ENCODE measurements at regions not wholly inside any gene's neighbourhood (a gene's known extent, or its start where the extent isn't known, plus 50 kb on each side); places are given as distances from the start of the nearest gene placed in this dataset.
"Not testable (repeated sequence)": the region's sequence is repeated elsewhere in the genome, so short reads cannot be mapped to it uniquely, and the experiment has no call there.

DNA sequence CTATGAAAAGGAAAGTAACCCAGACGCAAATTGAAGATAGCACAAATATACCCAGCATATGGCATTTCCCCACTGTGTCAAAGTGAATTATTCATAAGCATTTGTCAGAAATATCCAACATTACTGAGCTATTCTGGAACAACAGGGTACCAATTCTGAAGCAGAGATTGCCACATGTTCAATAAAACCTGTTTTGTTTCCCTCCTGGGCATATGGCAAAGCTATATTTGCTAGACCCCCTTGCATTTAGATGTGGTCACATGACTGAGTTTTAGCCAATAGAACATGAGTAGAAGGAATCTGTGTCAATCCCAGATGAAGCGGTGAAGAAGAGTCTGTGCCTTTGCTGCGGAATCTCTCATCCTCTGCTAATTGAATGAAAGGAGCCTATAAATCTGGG, 296.4 kb upstream of the DLGAP1 start:
- Mint-ChIP-seq H3K36me3 (ENCODE audit: low read depth) (no peaks in the 10 kb centered on the region), H3K4me3 (no peak overlapping the region), H3K9me3 (peaks cover 53% of the 10 kb centered on the region), H3K27me3 (no peaks in the 10 kb centered on the region), H3K27ac (no peak overlapping the region), H3K4me1 (ENCODE audit: low read depth) (no peaks in the 10 kb centered on the region)
- intact Hi-C loops (cut with micrococcal nuclease) = no loop called here

DNA sequence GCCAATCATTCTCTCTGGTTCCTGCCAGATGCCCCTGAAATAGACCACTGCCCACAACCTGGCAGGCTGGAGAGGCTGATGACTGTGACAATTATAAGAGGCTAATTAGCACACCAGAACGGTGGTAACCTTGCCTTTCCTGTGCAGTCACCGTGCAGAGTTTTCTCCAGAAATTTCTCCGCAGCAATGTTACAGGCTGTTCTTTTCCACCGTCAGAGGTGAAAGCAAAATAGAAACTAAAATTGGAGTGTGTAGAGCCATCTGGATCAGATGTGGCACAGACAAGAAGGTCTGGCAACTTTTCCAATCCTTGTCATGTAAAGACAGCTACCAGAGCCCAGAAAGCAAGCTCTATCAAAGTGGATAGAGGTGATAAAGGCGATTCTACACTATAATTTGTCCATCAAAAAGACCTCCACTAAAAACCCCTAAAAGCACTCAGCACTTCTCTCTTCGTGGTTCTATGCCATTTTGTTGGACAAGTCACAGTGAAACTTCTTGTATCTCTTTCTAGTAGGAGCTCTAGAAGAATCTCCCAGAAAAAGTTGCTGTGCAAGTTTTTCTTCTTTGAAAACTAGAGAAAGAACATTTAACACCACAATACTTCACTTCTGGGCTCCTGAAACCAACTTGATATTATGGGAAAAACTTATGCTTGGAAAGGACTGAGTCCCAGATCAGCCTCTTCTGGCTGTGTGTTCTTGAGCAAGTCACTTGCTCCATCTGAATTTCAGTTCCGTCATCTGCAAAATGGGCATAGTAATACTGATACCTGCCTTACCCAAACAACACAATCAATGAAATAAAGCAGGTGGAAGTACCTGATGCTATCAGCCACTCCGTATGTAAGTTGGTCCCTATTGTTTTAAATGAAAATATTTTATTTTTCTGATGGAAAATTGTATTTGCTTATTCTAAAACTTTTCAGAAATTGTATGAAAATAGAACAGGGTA, 295.6 kb upstream of the DLGAP1 start:
- H3K9me3 Mint-ChIP-seq = peaks cover 51% of the 10 kb centered on the region
- H3K4me1 Mint-ChIP-seq (ENCODE audit: low read depth) = no peaks in the 10 kb centered on the region
- H3K4me3 Mint-ChIP-seq = no peak overlapping the region
- no peaks in the 10 kb centered on the region for H3K27me3 Mint-ChIP-seq
- intact Hi-C loops (cut with micrococcal nuclease) = no loop called here
- no peaks in the 10 kb centered on the region for H3K36me3 Mint-ChIP-seq (ENCODE audit: low read depth)
- H3K27ac Mint-ChIP-seq = no peak overlapping the region

DNA sequence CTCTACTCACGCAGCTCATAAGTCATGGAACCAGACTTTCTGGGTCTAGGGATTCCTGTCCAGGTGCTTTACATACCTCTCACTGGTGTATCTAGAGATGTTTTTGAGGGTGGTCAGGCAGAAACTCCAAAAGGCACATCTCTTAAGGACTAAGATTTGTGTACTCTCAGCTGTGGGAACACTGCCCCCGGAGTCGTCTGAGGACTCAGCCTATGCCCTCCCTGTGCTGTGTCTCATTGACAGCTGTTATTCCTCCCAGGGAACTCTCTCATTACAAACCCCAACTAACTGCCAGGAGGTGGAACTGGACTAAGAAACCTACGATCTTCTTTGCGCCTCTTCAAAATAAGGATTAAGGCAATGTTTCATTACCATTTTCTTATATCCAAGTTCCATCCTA, 293.9 kb upstream of the DLGAP1 start:
- Mint-ChIP-seq H3K36me3 (ENCODE audit: low read depth) (no peaks in the 10 kb centered on the region), H3K9me3 (peaks cover 61% of the 10 kb centered on the region), H3K27ac (no peak overlapping the region), H3K4me3 (no peak overlapping the region), H3K27me3 (no peaks in the 10 kb centered on the region), H3K4me1 (ENCODE audit: low read depth) (no peaks in the 10 kb centered on the region)
- intact Hi-C loops (cut with micrococcal nuclease) = no loop called here

DNA sequence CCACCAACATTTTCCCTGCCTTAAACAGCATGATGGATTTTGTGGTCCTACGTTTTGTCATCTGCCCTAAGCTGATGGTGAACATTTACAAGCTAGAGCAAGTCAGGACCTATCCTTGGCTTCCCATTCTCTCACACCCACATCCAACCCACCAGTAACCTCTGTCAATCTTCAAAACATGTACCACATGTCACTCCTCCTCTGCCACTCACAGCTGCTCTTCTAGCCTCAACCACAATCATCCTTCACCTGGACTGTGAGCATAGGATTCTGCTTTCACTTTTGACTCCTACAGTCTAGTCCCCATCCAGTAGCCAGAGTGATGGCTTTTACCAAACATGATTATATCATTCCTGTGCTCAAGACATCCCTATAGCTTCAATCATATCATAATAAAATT, 279.8 kb upstream of the DLGAP1 start:
- Mint-ChIP-seq H3K4me1 (ENCODE audit: low read depth) (no peaks in the 10 kb centered on the region), H3K9me3 (peaks cover 54% of the 10 kb centered on the region), H3K27ac (no peak overlapping the region), H3K4me3 (no peak overlapping the region), H3K27me3 (no peaks in the 10 kb centered on the region), H3K36me3 (ENCODE audit: low read depth) (no peaks in the 10 kb centered on the region)
- intact Hi-C loops (cut with micrococcal nuclease) = no loop called here

DNA sequence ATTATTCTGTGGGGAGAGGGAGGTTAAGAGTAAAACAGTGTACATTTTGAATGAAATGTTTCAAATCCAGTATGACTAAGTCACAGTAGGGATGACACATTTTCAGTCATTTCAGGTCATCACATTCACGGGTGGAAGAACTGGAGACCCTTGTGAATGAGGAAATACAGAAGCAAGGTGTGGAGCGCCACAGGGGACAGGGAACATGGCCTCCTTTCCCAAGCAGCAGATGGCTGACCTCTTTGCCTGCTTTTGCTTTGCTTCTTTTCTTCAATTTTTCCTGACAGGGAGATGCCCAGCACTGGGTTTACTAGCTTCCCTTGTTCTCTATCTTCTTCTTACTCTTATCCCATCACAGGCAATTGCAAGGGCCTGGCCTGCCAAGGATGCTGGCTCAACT, 278.9 kb upstream of the DLGAP1 start:
- no peak overlapping the region for H3K4me3 Mint-ChIP-seq
- H3K9me3 Mint-ChIP-seq = peaks cover 49% of the 10 kb centered on the region
- H3K4me1 Mint-ChIP-seq (ENCODE audit: low read depth) = no peaks in the 10 kb centered on the region
- no peak overlapping the region for H3K27ac Mint-ChIP-seq
- no peaks in the 10 kb centered on the region for H3K27me3 Mint-ChIP-seq
- intact Hi-C loops (cut with micrococcal nuclease) = no loop called here
- no peaks in the 10 kb centered on the region for H3K36me3 Mint-ChIP-seq (ENCODE audit: low read depth)

DNA sequence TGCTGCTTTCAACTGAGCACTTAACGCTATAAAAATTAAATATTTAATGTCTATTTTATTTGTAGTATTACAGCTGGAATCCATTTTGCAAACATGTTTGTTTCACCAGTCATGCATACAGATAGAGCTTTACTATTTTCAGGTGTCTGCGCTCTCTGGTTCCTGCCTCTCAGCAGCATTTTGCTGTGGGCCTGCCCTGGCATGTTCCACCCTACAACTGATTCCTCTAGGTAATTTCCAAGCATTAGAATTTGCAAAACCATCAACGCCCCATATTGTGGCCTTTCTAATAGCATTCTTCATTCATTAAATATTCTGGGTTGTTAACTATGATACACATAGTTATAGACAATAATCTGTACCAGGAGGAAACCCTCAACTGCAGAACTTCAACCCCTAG, 266.4 kb upstream of the DLGAP1 start:
- H3K4me1 Mint-ChIP-seq (ENCODE audit: low read depth) = no peaks in the 10 kb centered on the region
- peaks cover 19% of the 10 kb centered on the region for H3K9me3 Mint-ChIP-seq
- no peaks in the 10 kb centered on the region for H3K27me3 Mint-ChIP-seq
- no peaks in the 10 kb centered on the region for H3K36me3 Mint-ChIP-seq (ENCODE audit: low read depth)
- no peak overlapping the region for H3K4me3 Mint-ChIP-seq
- no peak overlapping the region for H3K27ac Mint-ChIP-seq
- intact Hi-C loops (cut with micrococcal nuclease) = no loop called here

DNA sequence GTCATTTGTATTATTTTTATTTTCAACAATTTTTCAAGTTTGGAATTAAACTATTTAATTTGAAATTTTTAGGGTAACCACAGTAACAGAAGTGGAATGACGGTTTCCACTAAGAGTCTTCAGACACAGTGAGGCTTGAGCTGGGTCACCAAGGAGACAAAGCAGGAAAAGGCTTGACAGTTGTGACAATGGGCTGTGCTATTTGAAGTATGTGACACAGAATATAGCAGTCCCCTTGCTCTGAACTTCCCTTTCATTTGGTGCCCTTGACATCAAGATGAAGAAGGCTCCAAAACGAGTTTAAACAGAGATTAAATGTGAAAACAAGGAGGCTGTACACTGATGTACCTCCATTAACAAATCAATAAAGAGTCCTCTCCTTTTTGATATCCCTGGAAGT, 265.4 kb upstream of the DLGAP1 start:
- Mint-ChIP-seq H3K9me3 (peaks cover 19% of the 10 kb centered on the region), H3K36me3 (ENCODE audit: low read depth) (no peaks in the 10 kb centered on the region), H3K27me3 (no peaks in the 10 kb centered on the region), H3K27ac (no peak overlapping the region), H3K4me1 (ENCODE audit: low read depth) (no peaks in the 10 kb centered on the region), H3K4me3 (no peak overlapping the region)
- intact Hi-C loops (cut with micrococcal nuclease) = no loop called here

DNA sequence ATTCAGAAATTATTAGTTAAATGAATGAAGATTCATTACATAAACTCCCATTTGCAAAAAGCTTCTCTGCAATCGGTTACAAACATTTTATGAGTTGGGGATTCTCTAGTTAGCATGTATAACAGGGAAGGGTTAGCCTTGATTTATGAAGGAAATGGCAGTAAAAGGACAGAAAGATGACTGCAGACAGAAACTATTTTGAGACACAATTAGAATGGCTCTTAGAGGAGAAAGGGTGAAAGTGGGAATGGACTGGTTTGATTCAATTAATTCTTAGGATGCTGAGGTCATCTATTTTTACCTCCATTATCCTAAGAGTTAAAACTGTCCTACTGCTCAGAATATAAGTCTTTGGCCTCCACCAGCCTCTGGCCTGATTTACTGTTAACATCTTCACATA, 250.8 kb upstream of the DLGAP1 start:
- H3K4me1 Mint-ChIP-seq (ENCODE audit: low read depth) = no peaks in the 10 kb centered on the region
- no peaks in the 10 kb centered on the region for H3K36me3 Mint-ChIP-seq (ENCODE audit: low read depth)
- intact Hi-C loops (cut with micrococcal nuclease) = no loop called here
- peaks cover 8% of the 10 kb centered on the region for H3K9me3 Mint-ChIP-seq
- no peaks in the 10 kb centered on the region for H3K27me3 Mint-ChIP-seq
- H3K27ac Mint-ChIP-seq = no peak overlapping the region
- H3K4me3 Mint-ChIP-seq = no peak overlapping the region

DNA sequence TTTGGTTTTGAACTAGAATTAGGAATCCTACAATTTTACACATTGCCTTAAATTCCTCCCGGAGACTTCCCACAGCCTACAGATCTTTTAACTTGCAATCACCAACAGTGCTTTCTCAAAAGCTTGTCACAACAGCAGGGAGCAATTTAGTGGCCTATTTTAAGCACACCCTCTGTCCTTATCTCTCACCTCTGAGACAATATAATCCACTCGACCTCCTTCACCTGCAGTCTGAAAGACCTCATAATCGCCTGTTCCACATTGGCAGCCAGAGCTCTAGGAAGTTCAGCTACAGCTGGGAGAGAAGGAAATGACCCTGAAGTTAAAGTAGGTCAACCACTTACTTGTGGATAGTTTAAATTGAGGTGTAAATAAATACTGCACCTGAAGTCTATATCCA, 249.7 kb upstream of the DLGAP1 start:
- H3K27me3 Mint-ChIP-seq = no peaks in the 10 kb centered on the region
- intact Hi-C loops (cut with micrococcal nuclease) = no loop called here
- H3K27ac Mint-ChIP-seq = no peak overlapping the region
- H3K4me1 Mint-ChIP-seq (ENCODE audit: low read depth) = no peaks in the 10 kb centered on the region
- no peak overlapping the region for H3K4me3 Mint-ChIP-seq
- no peaks in the 10 kb centered on the region for H3K36me3 Mint-ChIP-seq (ENCODE audit: low read depth)
- peaks cover 8% of the 10 kb centered on the region for H3K9me3 Mint-ChIP-seq

DNA sequence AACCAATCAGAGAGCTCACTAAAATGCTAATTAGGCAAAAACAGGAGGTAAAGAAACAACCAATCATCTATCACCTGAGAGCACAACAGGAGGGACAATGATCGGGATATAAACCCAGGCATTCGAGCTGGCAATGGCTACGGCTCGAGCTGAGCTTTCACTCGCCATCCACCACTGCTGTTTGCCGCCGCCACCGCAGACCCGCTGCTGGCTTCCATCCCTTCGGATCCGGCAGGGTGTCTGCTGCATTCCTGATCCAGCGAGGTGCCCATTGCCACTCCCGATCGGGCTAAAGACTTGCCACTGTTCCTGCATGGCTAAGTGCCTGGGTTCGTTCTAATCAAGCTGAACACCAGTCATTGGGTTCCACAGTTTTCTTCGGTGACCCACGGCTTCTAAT, 236.7 kb upstream of the DLGAP1 start:
- no peaks in the 10 kb centered on the region for H3K36me3 Mint-ChIP-seq (ENCODE audit: low read depth)
- H3K9me3 Mint-ChIP-seq = peaks cover 99% of the 10 kb centered on the region
- intact Hi-C loops (cut with micrococcal nuclease) = no loop called here
- no peak overlapping the region for H3K27ac Mint-ChIP-seq
- no peak overlapping the region for H3K4me3 Mint-ChIP-seq
- no peaks in the 10 kb centered on the region for H3K4me1 Mint-ChIP-seq (ENCODE audit: low read depth)
- no peaks in the 10 kb centered on the region for H3K27me3 Mint-ChIP-seq

DNA sequence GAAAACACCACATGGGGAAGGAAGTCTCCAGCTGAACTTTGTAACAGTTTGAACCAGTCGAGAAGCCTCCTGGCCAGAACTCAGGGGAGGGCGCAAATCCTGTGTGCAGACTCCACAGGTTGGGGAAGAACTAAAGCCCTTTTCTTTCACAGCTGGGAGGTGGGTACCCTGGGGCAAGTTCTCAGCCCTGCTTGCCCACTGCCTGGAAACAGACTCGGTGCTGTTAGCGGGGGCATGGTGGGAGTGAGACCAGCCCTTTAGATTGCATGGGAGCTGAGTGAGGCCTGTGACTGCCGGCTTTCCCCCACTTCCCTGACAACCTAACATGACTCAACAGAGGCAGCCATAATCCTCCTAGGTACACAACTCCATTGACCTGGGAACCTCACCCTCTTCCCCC, 223.6 kb upstream of the DLGAP1 start:
- H3K27me3 Mint-ChIP-seq; H3K36me3 Mint-ChIP-seq (ENCODE audit: low read depth); H3K27ac Mint-ChIP-seq; H3K4me1 Mint-ChIP-seq (ENCODE audit: low read depth); H3K4me3 Mint-ChIP-seq; intact Hi-C loops (cut with micrococcal nuclease): not testable (repeated sequence)
- peaks cover 58% of the 10 kb centered on the region for H3K9me3 Mint-ChIP-seq

DNA sequence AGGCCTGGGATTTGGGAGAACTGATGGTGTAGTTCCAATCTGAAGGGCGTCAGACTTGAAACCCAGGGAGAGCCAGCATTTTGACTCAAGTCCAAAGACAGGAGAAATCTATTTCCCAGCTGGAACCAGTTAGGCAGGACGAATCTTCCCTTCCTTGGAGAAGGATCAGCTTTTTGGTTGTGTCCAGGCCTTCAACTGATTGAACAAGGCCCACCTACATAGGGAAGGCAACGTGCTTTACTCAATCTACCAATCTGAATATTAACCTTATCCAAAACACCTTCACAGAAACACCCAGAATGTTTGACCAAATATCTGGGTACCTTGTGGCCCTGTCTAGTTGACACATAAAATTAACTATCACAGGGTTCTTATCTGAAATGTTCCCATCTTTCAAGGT, 221.9 kb upstream of the DLGAP1 start:
- Mint-ChIP-seq H3K4me1 (ENCODE audit: low read depth) (no peaks in the 10 kb centered on the region), H3K36me3 (ENCODE audit: low read depth) (no peaks in the 10 kb centered on the region), H3K4me3 (no peak overlapping the region), H3K27me3 (no peaks in the 10 kb centered on the region), H3K9me3 (peaks cover 49% of the 10 kb centered on the region), H3K27ac (no peak overlapping the region)
- intact Hi-C loops (cut with micrococcal nuclease) = no loop called here

DNA sequence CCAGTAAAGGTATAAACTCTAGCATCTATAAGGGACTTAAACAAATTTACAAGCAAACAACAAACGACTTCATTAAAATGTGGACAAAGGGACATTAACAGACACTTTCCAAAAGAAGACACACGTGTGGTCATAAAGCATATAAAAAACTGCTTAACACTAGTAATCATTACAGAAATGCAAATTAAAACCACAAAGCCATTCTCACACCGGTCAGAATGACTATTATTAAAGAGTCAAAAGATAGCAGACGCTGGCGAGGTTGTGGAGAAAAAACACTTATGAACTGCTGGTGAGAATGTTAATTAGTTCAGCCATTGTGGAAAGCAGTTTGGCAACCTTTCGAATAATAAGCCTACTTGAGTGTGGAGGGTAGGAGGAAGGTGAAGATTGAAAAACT, 217.1 kb upstream of the DLGAP1 start:
- Mint-ChIP-seq H3K9me3 (peaks cover 55% of the 10 kb centered on the region), H3K4me3 (no peak overlapping the region), H3K27ac (no peak overlapping the region), H3K4me1 (ENCODE audit: low read depth) (no peaks in the 10 kb centered on the region), H3K36me3 (ENCODE audit: low read depth) (no peaks in the 10 kb centered on the region), H3K27me3 (no peaks in the 10 kb centered on the region)
- intact Hi-C loops (cut with micrococcal nuclease) = no loop called here

DNA sequence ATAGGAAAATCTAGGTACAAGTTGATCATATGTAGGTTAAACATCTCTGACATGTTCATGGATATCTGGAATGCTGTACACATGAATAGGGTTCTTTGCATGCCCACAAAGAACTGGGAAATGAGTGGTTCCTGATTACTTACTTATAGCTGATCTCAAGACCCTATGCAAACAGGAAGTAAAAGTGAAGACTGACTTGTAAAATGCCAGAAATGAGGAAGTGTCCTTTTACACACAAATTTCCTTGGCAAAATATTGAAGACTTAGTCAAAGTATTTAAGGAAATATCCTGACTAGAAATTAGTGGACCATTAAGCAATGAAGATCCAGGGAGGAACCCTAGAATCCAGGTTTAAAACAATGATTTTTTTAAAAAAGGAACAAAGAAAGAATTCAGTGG, 203.7 kb upstream of the DLGAP1 start:
- no peak overlapping the region for H3K27ac Mint-ChIP-seq
- no peaks in the 10 kb centered on the region for H3K4me1 Mint-ChIP-seq (ENCODE audit: low read depth)
- no peak overlapping the region for H3K4me3 Mint-ChIP-seq
- intact Hi-C loops (cut with micrococcal nuclease) = no loop called here
- H3K9me3 Mint-ChIP-seq = peaks cover 22% of the 10 kb centered on the region
- H3K27me3 Mint-ChIP-seq = no peaks in the 10 kb centered on the region
- H3K36me3 Mint-ChIP-seq (ENCODE audit: low read depth) = no peaks in the 10 kb centered on the region

DNA sequence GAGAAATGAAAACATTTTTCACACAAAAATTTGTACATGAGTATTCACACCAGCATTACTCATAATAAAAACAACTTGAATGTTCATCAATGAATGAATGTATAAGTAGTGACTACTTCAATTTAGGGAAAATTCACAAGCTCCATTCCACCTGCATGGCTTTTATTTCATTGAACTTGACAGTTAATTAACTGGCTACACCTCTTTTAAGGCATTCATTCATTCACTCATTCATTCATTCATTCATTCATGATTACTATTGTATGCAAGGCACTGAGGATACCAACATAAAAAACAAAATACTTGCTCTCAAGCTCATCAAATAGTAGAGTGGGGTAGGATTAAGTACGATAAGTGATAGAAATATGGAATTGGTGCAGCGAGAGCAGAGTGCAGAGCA, 198.3 kb upstream of the DLGAP1 start:
- Mint-ChIP-seq H3K4me1 (ENCODE audit: low read depth) (no peaks in the 10 kb centered on the region), H3K27ac (no peak overlapping the region), H3K36me3 (ENCODE audit: low read depth) (no peaks in the 10 kb centered on the region), H3K4me3 (no peak overlapping the region), H3K9me3 (peaks cover 9% of the 10 kb centered on the region), H3K27me3 (no peaks in the 10 kb centered on the region)
- intact Hi-C loops (cut with micrococcal nuclease) = no loop called here

All from dendritic cell treated with granulocyte-macrophage colony-stimulating factor and Interleukin-4, amounts not matched to agents 40 ng/mL and 50 ng/mL, for 4 days (primary cell).